ENCODE measurements at regions not wholly inside any gene's neighbourhood (a gene's known extent, or its start where the extent isn't known, plus 50 kb on each side); places are given as distances from the start of the nearest gene placed in this dataset.

DNA sequence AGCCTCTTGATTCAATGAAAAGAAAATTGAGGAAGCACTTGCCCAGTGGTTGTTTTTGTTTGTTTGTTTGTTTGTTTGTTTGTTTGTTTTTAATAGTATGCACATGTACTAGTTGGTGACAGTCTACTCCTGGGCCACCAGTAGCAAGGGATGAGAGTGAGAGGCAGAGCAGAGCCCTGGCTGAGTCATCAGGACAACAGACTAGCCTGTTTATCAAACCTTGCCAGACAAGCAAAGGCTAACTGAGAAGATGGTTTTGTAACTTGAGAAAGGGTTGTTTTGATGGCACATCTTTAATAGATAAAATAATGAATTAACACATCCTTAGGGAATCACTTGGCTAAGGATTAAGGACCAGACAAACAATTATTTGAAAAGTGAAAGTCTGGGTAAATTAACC lies 78.1 kb downstream of the INHBA start:
- TF ChIP-seq, protein P1, sequence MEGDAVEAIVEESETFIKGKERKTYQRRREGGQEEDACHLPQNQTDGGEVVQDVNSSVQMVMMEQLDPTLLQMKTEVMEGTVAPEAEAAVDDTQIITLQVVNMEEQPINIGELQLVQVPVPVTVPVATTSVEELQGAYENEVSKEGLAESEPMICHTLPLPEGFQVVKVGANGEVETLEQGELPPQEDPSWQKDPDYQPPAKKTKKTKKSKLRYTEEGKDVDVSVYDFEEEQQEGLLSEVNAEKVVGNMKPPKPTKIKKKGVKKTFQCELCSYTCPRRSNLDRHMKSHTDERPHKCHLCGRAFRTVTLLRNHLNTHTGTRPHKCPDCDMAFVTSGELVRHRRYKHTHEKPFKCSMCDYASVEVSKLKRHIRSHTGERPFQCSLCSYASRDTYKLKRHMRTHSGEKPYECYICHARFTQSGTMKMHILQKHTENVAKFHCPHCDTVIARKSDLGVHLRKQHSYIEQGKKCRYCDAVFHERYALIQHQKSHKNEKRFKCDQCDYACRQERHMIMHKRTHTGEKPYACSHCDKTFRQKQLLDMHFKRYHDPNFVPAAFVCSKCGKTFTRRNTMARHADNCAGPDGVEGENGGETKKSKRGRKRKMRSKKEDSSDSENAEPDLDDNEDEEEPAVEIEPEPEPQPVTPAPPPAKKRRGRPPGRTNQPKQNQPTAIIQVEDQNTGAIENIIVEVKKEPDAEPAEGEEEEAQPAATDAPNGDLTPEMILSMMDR (IDR thresholded peaks at IDR 0.05; ENCODE audit: low read depth, low read length) = no peak
- Histone ChIP-seq H3K27me3 (no peaks in the 10 kb centered on the region), H3K4me1 (ENCODE audit: low read depth) (peaks cover 30% of the 10 kb centered on the region), H3K27ac (no peak overlapping the region), H3K4me3 (no peak overlapping the region), H3K36me3 (no peaks in the 10 kb centered on the region), H3K9me3 (ENCODE audit: low read depth) (no peaks in the 10 kb centered on the region)
- peak in 1 of 2 donors; percentile 6 for DNase-seq (ENCODE audit: low read depth in 1 of 2, low spot score in 1 of 2)

DNA sequence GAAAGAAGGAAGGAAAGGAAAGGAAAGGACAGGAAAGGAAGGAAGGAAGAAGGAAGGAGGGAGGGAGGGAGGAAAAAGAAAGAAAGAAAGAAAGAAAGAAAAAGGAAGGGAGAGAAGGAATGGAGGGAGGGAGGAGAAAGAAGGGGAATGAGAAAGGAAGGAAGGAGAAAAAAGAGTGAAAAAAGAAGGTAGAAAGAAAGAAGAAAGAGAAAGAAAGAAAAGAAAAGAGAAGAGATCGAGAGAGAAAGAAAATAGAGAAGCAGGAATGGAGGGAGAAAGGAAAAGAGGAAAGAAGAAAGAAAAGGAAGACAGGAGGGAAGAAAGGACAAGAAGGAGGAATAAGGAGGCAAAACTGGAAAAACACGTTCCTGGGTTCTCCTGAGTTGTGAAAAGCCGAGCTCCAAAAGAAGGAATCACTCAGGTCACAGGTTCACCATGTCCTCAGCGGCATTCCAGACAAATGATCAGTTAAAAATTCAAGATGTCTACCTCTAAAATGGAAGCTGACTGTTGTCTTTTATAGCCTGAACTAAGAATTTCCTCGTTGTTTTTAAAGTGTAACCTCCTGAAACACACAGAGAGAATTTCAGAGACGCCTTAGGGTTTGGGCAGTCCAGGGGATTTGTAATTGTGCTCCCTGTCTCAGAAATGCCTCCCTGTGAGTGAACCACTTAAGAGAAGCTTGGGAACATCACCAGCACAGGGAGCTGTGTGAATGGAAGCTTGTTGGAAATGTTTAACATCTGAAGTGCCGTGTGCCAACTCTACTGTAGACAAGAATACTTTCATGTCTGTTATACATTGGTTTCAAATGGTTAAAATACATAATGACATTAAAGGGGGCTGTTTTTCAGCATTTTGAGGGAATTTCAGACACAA lies 80.7 kb downstream of the INHBA start:
- TF ChIP-seq, protein P1 (IDR thresholded peaks at IDR 0.05; ENCODE audit: low read depth, low read length) = no peak
- no peaks in the 10 kb centered on the region for H3K9me3 ChIP-seq (ENCODE audit: low read depth)

DNA sequence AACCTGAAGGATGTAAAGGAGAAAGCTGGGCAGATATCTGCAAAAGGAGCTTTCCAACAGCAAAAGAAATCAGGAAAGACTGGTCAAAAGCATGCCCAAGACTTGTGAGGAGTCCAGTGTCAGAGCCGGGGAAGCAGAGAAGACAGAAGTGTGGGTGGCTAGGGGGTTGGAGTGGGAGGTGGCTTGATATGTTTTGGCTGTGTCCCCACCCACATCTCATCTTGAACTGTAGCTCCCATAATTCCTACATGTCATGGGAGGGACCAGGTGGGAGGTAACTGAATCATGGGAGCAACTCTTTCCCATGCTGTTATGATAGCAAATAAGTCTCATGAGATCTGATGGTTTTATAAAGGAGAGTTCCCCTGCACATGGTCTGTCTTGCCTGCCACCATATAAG lies 84.9 kb downstream of the INHBA start:
- Histone ChIP-seq H3K36me3 (no peaks in the 10 kb centered on the region), H3K27ac (no peak overlapping the region), H3K4me1 (ENCODE audit: low read depth) (peaks cover 8% of the 10 kb centered on the region), H3K4me3 (no peak overlapping the region), H3K9me3 (ENCODE audit: low read depth) (no peaks in the 10 kb centered on the region), H3K27me3 (no peaks in the 10 kb centered on the region)
- TF ChIP-seq, protein P1 (IDR thresholded peaks at IDR 0.05; ENCODE audit: low read depth, low read length) = no peak
- DNase-seq (ENCODE audit: low read depth in 1 of 2, low spot score in 1 of 2) = no peak

More for the DNA sequence above, 80.7 kb downstream of the INHBA start:
- Histone ChIP-seq H3K36me3 (no peaks in the 10 kb centered on the region), H3K4me1 (ENCODE audit: low read depth) (peaks cover 8% of the 10 kb centered on the region), H3K27me3 (no peaks in the 10 kb centered on the region), H3K27ac (peak overlapping the region; percentile 16), H3K4me3 (no peak overlapping the region)
- DNase-seq (ENCODE audit: low read depth in 1 of 2, low spot score in 1 of 2) = peak in 1 of 2 donors; percentile 56

DNA sequence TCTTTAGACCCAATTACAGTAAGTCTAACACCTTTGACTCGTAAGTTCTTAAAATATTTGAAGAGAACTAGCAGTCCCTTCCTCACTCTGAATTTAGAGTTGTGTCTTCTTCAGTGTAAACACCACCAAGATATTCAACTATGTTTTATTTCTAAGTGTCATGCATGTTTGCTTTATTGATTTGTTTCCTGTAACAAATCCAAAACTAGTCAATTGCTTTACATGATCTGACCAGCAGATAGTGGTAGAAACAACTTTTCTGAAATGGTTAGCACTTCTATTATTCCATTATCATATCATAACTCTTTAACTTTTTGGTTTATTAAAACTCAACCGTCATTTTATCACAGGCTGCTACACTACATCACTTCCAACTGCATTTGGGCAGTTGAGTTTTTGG lies 90.1 kb downstream of the INHBA start:
- no peak overlapping the region for H3K27ac ChIP-seq
- TF ChIP-seq, protein P1 (IDR thresholded peaks at IDR 0.05; ENCODE audit: low read depth, low read length) = no peak
- H3K27me3 ChIP-seq = no peaks in the 10 kb centered on the region
- no peaks in the 10 kb centered on the region for H3K36me3 ChIP-seq
- no peak overlapping the region for H3K4me3 ChIP-seq
- no peaks in the 10 kb centered on the region for H3K9me3 ChIP-seq (ENCODE audit: low read depth)
- DNase-seq (ENCODE audit: low read depth in 1 of 2, low spot score in 1 of 2) = no peak
- H3K4me1 ChIP-seq (ENCODE audit: low read depth) = no peaks in the 10 kb centered on the region

DNA sequence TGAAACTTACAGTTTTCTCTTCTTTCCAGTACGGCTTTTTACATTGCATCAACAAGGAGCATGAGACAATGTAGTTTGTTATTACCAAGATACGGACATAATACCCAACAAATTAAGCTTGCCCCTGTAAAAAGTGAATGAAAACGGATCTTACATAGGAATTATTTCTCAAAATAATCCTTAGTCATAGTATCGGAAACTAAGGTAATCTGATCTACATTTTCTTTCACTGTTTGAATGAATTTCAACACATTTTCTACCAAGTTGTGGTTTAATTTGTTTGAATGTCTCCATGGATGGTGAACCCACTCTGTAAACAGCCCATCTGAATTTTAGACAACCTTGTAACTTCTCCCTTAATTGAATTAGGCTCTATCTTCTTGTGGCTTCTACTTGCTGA lies 90.5 kb downstream of the INHBA start:
- H3K27me3 ChIP-seq = no peaks in the 10 kb centered on the region
- no peak overlapping the region for H3K27ac ChIP-seq
- H3K9me3 ChIP-seq (ENCODE audit: low read depth) = no peaks in the 10 kb centered on the region
- H3K4me1 ChIP-seq (ENCODE audit: low read depth) = no peaks in the 10 kb centered on the region
- DNase-seq (ENCODE audit: low read depth in 1 of 2, low spot score in 1 of 2) = no peak
- no peak overlapping the region for H3K4me3 ChIP-seq
- TF ChIP-seq, protein P1 (IDR thresholded peaks at IDR 0.05; ENCODE audit: low read depth, low read length) = no peak
- H3K36me3 ChIP-seq = no peaks in the 10 kb centered on the region
